Tibial artery (tissue), 4 donors: ENCODE measurements at regions not wholly inside any gene's neighbourhood (a gene's known extent, or its start where the extent isn't known, plus 50 kb on each side); places are given as distances from the start of the nearest gene placed in this dataset.

ENCODE experiments used
- DNase-seq, 2 donors: peaks; one replicate each; pipeline ENCODE4 v3.0.0-alpha.2; 2019
- H3K27ac ChIP-seq, 2 donors: fragments of 200-600 bp; sonication (generic) in 1 of 2; 1 replicate in 1 of 2; 2 replicates in 1 of 2; pipeline ENCODE4 v1.5.1; 2018 to 2019; ENCODE audit warnings: mild to moderate bottlenecking in 1 of 2
- H3K27me3 ChIP-seq, 2 donors: fragments of 200-600 bp; sonication (generic) in 1 of 2; one replicate each; pipeline versions ENCODE4 v1.5.1 to v1.6.0; 2016 to 2019
- H3K36me3 ChIP-seq, 3 donors: fragments of 200-600 bp; sonication (generic) in 2 of 3; one replicate each; pipeline ENCODE4 v1.5.1; 2016 to 2019; ENCODE audit warnings: mild to moderate bottlenecking in 2 of 3
- H3K4me1 ChIP-seq, 4 donors: fragments of 200-600 bp; sonication (generic) in 2 of 4; 1 replicate in 3 of 4; 2 replicates in 1 of 4; pipeline ENCODE4 v1.5.1; 2016 to 2019
- H3K4me3 ChIP-seq, 2 donors: fragments of 200-600 bp; sonication (generic) in 1 of 2; 1 replicate in 1 of 2; 2 replicates in 1 of 2; pipeline ENCODE4 v1.5.1; 2018 to 2019; ENCODE audit warnings: mild to moderate bottlenecking in 2 of 2
- H3K9me3 ChIP-seq, 3 donors: fragments of 200-600 bp; sonication (generic) in 1 of 3; one replicate each; pipeline ENCODE4 v1.5.1; 2016 to 2019
- intact Hi-C: fragments of 100-400 bp; cut with DNase I; formaldehyde crosslinking; loops from one replicate; pipeline ENCODE4 v1.15.0; 2023; ENCODE audit warnings: low total_unique reads
- TF ChIP-seq, protein P1 (sequence below), 2 experiments: fragments of 200-600 bp in 1 of 2; fragments of 450-650 bp in 1 of 2; IDR thresholded peaks; one replicate each; pipeline ENCODE4 v1.5.1; 2017 to 2019; ENCODE audit warnings: antibody characterized with exemption in 2 of 2, mild to moderate bottlenecking in 1 of 2, moderate library complexity in 1 of 2

- DNase-seq, result no peak
- H3K9me3 ChIP-seq, result no peaks in the 10 kb centered on the region
- H3K36me3 ChIP-seq, result no peaks in the 10 kb centered on the region
- TF ChIP-seq, protein P1, sequence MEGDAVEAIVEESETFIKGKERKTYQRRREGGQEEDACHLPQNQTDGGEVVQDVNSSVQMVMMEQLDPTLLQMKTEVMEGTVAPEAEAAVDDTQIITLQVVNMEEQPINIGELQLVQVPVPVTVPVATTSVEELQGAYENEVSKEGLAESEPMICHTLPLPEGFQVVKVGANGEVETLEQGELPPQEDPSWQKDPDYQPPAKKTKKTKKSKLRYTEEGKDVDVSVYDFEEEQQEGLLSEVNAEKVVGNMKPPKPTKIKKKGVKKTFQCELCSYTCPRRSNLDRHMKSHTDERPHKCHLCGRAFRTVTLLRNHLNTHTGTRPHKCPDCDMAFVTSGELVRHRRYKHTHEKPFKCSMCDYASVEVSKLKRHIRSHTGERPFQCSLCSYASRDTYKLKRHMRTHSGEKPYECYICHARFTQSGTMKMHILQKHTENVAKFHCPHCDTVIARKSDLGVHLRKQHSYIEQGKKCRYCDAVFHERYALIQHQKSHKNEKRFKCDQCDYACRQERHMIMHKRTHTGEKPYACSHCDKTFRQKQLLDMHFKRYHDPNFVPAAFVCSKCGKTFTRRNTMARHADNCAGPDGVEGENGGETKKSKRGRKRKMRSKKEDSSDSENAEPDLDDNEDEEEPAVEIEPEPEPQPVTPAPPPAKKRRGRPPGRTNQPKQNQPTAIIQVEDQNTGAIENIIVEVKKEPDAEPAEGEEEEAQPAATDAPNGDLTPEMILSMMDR (IDR thresholded peaks at IDR 0.05), result no peak
- peak overlapping the region; percentile 24 to 39 for H3K4me3 ChIP-seq
- intact Hi-C loops, result no loop called here
- H3K4me1 ChIP-seq, result no peaks in the 10 kb centered on the region
- peak overlapping the region; percentile 35 to 46 for H3K27ac ChIP-seq
- no peaks in the 10 kb centered on the region for H3K27me3 ChIP-seq
Observed at GRCh38 chr18:67417864-67418523, 98.5 kb downstream of the DSEL start.

- no peaks in the 10 kb centered on the region for H3K36me3 ChIP-seq
- H3K4me1 ChIP-seq, result peaks cover 0 to 25% (median 4%) of the 10 kb centered on the region in 4 donors
- H3K27me3 ChIP-seq, result no peaks in the 10 kb centered on the region
- intact Hi-C loops, result no loop called here
- no peak for DNase-seq
- no peak overlapping the region for H3K27ac ChIP-seq
- H3K9me3 ChIP-seq, result no peaks in the 10 kb centered on the region
- TF ChIP-seq, protein P1 (IDR thresholded peaks at IDR 0.05), result no peak
- H3K4me3 ChIP-seq, result no peak overlapping the region
Observed at GRCh38 chr18:67411116-67411515, 105.4 kb downstream of the DSEL start.

GRCh38 chr18:67410075-67411070 is 106.1 kb downstream of the DSEL start:
- no peak overlapping the region for H3K4me3 ChIP-seq

DNA sequence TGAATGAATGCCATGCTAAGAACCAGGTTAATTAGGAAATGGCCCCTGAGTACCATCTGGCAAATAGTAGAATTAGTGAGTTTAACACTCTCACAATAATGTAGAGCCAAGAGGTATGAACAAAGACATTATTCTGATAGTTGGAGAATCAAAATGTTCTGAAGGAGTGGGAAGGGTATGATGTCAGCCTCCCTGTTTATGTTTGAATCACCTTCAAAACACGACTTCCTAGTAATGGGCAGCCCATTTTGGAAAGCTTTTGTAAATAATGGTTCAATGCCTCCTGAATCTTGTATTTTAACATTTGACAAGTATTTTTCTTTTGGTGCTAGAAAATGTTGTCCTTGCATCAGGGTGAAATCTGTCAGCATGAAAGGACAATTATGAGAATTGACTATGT is 108.3 kb downstream of the DSEL start:
- Histone ChIP-seq H3K27ac (no peak overlapping the region), H3K4me3 (no peak overlapping the region), H3K9me3 (no peaks in the 10 kb centered on the region), H3K27me3 (no peaks in the 10 kb centered on the region), H3K36me3 (no peaks in the 10 kb centered on the region), H3K4me1 (peaks cover 0 to 25% (median 4%) of the 10 kb centered on the region in 4 donors)
- DNase-seq, result no peak
- intact Hi-C loops, result no loop called here
- TF ChIP-seq, protein P1 (IDR thresholded peaks at IDR 0.05), result no peak

More at GRCh38 chr18:67410075-67411070, 106.1 kb downstream of the DSEL start:
- TF ChIP-seq, protein P1 (IDR thresholded peaks at IDR 0.05), result no peak
- Histone ChIP-seq H3K9me3 (no peaks in the 10 kb centered on the region), H3K27ac (no peak overlapping the region), H3K4me1 (peaks cover 0 to 25% (median 4%) of the 10 kb centered on the region in 4 donors), H3K27me3 (no peaks in the 10 kb centered on the region), H3K36me3 (no peaks in the 10 kb centered on the region)
- no peak for DNase-seq
- intact Hi-C loops, result no loop called here

GRCh38 chr18:67406714-67407113 is 109.8 kb downstream of the DSEL start:
- H3K4me1 ChIP-seq, result peaks cover 0 to 25% (median 4%) of the 10 kb centered on the region in 4 donors
- H3K9me3 ChIP-seq, result no peaks in the 10 kb centered on the region
- no peaks in the 10 kb centered on the region for H3K27me3 ChIP-seq
- H3K4me3 ChIP-seq, result no peak overlapping the region
- TF ChIP-seq, protein P1 (IDR thresholded peaks at IDR 0.05), result no peak
- intact Hi-C loops, result no loop called here
- DNase-seq, result no peak
- no peaks in the 10 kb centered on the region for H3K36me3 ChIP-seq
- H3K27ac ChIP-seq, result no peak overlapping the region
